AG04449 (cell line): ENCODE measurements at regions not wholly inside any gene's neighbourhood (a gene's known extent, or its start where the extent isn't known, plus 50 kb on each side); places are given as distances from the start of the nearest gene placed in this dataset.

Source experiments
- CTCF ChIA-PET: fragments of 350-600 bp; formaldehyde crosslinking; extraction: SDS; loops from one replicate; lab custom pipeline; 2021; ENCODE audit warnings: antibody characterized with exemption; lab: Yijun Ruan, JAX
- POLR2A ChIA-PET: fragments of 400-600, 350-600 bp; formaldehyde crosslinking; extraction: SDS; loops from one replicate; lab custom pipeline; 2020; ENCODE audit warnings: antibody characterized with exemption, inconsistent platforms; lab: Yijun Ruan, JAX
- DNase-seq: peaks from one replicate; pipeline ENCODE4 v3.0.0-alpha.2; 2010; ENCODE audit warnings: low read depth, low spot score
- H3K4me3 ChIP-seq: 2 replicates; pipeline ENCODE4 v1.5.1; 2011; ENCODE audit warnings: low read depth, mild to moderate bottlenecking, control low read depth, low read length
- TF ChIP-seq, protein P1 (sequence below): IDR thresholded peaks from one replicate; pipeline ENCODE4 v1.5.1; 2011; ENCODE audit warnings: mild to moderate bottlenecking, moderate library complexity, low read length, control low read depth, inconsistent platforms; ENCODE audit not compliant: insufficient read depth; ENCODE audit errors: missing control alignments

DNA sequence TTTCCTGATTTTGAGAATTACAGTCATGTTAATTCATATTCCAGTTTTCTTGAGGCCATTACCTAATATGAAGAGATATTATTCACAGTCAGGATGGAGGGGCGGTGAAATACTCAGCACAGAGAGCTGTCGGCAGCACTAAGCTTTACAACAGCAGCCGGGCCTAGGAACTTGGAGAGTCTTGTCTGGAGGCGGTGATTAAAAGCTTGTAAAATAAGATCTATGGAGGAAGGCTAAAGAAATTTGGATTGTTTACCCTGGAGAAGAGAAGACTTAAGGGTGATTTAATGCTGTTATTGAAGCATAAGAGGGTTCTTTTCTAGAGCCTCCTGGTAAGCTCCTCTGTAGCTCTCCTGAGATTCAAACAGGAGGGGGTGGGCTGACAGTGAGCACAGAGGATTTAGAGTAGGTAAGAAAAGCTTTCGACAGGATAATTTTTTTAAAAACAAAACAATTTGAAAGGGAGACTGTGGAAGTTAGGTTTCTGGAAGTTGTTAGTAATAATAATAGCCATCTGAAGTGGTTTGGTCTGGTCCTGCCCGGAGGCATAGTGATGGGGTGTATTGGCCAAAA, 406.3 kb upstream of the ADAMTSL1 start:
- no peak overlapping the region for H3K4me3 ChIP-seq
- CTCF ChIA-PET, result no interaction called here

DNA sequence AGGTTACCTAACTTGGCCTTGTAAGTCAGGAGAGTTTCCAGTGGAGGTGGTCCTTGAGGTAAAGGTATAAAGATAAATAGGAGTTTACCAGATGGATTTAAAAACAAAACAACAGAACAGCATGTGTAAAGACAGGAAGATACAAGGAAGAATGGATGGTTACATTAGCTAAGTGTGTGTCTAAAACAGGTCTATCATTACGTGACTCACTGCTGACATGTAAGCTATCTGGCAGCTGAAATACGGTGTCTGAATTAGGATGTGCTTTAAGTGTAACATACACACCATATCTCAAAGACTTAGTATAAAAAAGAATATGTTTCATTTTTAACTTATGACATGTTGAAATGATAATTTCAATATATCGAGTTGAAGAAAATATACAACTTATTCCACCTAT, 405.1 kb upstream of the ADAMTSL1 start:
- CTCF ChIA-PET, result no interaction called here
- POLR2A ChIA-PET, result no interaction called here

More for the DNA sequence above, 406.3 kb upstream of the ADAMTSL1 start:
- TF ChIP-seq, protein P1, sequence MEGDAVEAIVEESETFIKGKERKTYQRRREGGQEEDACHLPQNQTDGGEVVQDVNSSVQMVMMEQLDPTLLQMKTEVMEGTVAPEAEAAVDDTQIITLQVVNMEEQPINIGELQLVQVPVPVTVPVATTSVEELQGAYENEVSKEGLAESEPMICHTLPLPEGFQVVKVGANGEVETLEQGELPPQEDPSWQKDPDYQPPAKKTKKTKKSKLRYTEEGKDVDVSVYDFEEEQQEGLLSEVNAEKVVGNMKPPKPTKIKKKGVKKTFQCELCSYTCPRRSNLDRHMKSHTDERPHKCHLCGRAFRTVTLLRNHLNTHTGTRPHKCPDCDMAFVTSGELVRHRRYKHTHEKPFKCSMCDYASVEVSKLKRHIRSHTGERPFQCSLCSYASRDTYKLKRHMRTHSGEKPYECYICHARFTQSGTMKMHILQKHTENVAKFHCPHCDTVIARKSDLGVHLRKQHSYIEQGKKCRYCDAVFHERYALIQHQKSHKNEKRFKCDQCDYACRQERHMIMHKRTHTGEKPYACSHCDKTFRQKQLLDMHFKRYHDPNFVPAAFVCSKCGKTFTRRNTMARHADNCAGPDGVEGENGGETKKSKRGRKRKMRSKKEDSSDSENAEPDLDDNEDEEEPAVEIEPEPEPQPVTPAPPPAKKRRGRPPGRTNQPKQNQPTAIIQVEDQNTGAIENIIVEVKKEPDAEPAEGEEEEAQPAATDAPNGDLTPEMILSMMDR, result no peak
- POLR2A ChIA-PET, result no interaction called here
- DNase-seq, result no peak

GRCh38 chr9:18071651-18072060, 402.3 kb upstream of the ADAMTSL1 start:
- POLR2A ChIA-PET, result no interaction called here
- TF ChIP-seq, protein P1, result no peak
- CTCF ChIA-PET, result no interaction called here
- H3K4me3 ChIP-seq, result no peak overlapping the region
- DNase-seq, result no peak

More for the DNA sequence above, 405.1 kb upstream of the ADAMTSL1 start:
- no peak for DNase-seq
- no peak overlapping the region for H3K4me3 ChIP-seq
- TF ChIP-seq, protein P1, result no peak

DNA sequence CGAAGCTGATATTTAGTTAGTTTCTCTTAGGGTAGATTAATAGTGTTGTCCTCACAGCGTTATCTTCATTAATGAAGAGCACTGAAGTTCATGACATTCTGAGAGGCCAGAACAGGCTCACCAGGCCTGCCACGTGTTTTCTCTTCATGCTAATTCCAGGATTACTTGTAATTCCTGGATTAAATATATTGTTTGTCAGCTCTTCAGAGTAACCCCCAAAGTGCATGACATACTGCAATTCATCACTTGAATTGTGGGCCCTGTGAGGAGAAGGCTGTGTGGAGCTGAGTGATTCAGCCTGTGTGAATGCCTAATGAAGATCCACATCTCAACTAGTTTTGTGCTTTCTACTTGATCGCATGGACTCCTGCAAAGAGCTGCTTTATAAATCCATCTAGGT, 401.0 kb upstream of the ADAMTSL1 start:
- ChIA-PET POLR2A (no interaction called here), CTCF (no interaction called here)
- no peak overlapping the region for H3K4me3 ChIP-seq
- DNase-seq, result no peak
- TF ChIP-seq, protein P1, result no peak

DNA sequence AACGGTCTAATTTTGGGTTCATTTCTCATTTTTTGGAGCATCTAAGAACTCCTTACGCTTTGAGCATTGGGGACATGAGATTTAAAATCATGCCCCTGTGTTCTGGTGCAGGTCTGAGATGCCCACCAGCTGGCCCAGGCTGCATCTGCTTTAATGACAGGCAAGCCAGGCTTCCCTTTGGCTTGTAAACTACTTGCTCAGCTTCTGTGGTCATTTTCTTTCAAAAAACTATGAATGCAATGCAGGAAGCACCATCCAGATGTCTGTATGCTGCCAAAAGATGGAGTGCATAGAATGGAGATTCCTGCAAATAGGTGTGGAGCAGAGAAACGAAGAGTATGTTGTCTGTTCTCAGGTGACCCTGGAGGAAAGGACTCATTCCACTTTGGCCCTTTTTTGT, 399.9 kb upstream of the ADAMTSL1 start:
- ChIA-PET CTCF (no interaction called here), POLR2A (no interaction called here)
- no peak for DNase-seq
- H3K4me3 ChIP-seq, result no peak overlapping the region
- TF ChIP-seq, protein P1, result no peak

- TF ChIP-seq, protein P1, result no peak
- POLR2A ChIA-PET, result no interaction called here
- CTCF ChIA-PET, result no interaction called here
These were observed 398.6 kb upstream of the ADAMTSL1 start for GRCh38 chr9:18075253-18075952.

More at GRCh38 chr9:18075253-18075952, 398.6 kb upstream of the ADAMTSL1 start:
- DNase-seq, result no peak
- no peak overlapping the region for H3K4me3 ChIP-seq
